Breast epithelium (tissue), 4 donors: ENCODE measurements at regions not wholly inside any gene's neighbourhood (a gene's known extent, or its start where the extent isn't known, plus 50 kb on each side); places are given as distances from the start of the nearest gene placed in this dataset.
"Not testable (repeated sequence)": the region's sequence is repeated elsewhere in the genome, so short reads cannot be mapped to it uniquely, and the experiment has no call there.

ENCODE experiments used
- DNase-seq, 2 donors: peaks; one replicate each; pipeline ENCODE4 v3.0.0-alpha.2; 2019; ENCODE audit warnings: low spot score in 2 of 2
- H3K27ac ChIP-seq, 2 donors: fragments of 200-600 bp; sonication (generic) in 1 of 2; one replicate each; pipeline ENCODE4 v1.5.1; 2016 to 2019; ENCODE audit warnings: mild to moderate bottlenecking in 1 of 2
- H3K27me3 ChIP-seq, 2 donors: fragments of 200-600 bp; sonication (generic) in 1 of 2; one replicate each; pipeline versions ENCODE4 v1.5.1 to v1.6.0; 2017 to 2019; ENCODE audit warnings: control low read depth in 1 of 2, mild to moderate bottlenecking in 1 of 2
- H3K36me3 ChIP-seq: fragments of 200-600 bp; one replicate; pipeline ENCODE4 v1.5.1; 2019
- H3K4me1 ChIP-seq, 2 donors: fragments of 200-600 bp; sonication (generic); one replicate each; pipeline ENCODE4 v1.5.1; 2016 to 2019; ENCODE audit warnings: control low read depth in 1 of 2
- H3K4me3 ChIP-seq, 3 donors: fragments of 200-600 bp; sonication (generic); 1 replicate in 2 of 3; 2 replicates in 1 of 3; pipeline ENCODE4 v1.5.1; 2016 to 2019; ENCODE audit warnings: mild to moderate bottlenecking in 3 of 3, moderate library complexity in 2 of 3
- H3K9me3 ChIP-seq, 2 donors: fragments of 200-600 bp; sonication (generic) in 1 of 2; one replicate each; pipeline ENCODE4 v1.5.1; 2016 to 2019; ENCODE audit warnings: control low read depth in 1 of 2
- POLR2A ChIP-seq: fragments of 450-650 bp; IDR thresholded peaks from one replicate; pipeline ENCODE4 v1.6.1; 2016; ENCODE audit warnings: antibody characterized with exemption, mild to moderate bottlenecking, moderate library complexity
- POLR2AphosphoS5 ChIP-seq, 3 donors: sonication (generic); formaldehyde crosslinking; IDR thresholded peaks; one replicate each; pipeline ENCODE4 v1.6.1; 2017; ENCODE audit warnings: antibody characterized with exemption in 3 of 3
- intact Hi-C: fragments of 100-400 bp; cut with DNase I; formaldehyde crosslinking; loops from one replicate; pipeline ENCODE4 v1.15.1; 2023; ENCODE audit warnings: low total_unique reads
- TF ChIP-seq, protein P1 (sequence below), 3 donors: fragments of 450-650 bp; IDR thresholded peaks; one replicate each; pipeline ENCODE4 v1.5.1; 2016 to 2017; ENCODE audit warnings: antibody characterized with exemption in 3 of 3, mild to moderate bottlenecking in 3 of 3, moderate library complexity in 3 of 3

DNA sequence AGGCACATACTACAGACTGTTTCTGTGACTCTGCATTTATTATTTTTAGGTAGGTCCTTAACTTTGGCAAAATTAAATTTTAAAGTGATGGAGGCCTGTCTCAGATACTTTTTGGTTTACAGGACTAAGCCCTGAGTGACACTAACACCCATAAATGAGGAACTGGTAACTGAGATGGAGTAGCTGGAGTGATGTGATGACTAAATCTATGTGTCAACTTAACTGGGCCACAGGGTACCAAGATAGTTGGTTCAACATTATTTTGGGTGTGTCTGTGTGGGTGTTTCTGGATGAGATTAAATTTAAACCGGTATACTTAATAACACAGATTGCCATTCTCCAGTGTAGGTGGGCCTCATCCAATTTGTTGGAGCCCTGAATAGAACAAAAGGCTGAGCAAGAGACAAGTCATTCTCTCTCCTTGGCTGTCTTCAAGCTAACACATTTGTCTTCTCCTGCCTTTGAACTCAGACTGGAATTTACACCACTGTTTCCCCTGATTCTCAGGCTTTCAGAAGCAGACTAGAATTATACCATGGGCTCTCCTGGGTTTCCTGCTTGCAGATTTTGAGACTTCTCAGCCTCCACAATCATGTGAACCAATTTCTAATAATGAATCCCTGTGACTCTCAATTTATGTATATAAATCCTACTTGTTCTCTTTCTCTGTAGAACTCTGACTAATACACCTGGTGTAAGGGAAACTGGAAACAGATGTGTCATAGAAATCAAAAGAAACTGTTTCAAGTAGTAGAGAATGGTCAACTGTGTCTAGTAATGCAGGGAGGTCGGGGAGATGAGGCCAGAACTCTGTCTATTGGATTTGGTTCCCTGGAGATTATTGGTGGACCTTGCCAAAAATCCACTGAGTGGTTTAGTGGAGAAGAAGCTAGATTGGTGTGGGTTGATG is 579.2 kb downstream of the EPM2A start:
- intact Hi-C loops = no loop called here
- TF ChIP-seq, protein P1, sequence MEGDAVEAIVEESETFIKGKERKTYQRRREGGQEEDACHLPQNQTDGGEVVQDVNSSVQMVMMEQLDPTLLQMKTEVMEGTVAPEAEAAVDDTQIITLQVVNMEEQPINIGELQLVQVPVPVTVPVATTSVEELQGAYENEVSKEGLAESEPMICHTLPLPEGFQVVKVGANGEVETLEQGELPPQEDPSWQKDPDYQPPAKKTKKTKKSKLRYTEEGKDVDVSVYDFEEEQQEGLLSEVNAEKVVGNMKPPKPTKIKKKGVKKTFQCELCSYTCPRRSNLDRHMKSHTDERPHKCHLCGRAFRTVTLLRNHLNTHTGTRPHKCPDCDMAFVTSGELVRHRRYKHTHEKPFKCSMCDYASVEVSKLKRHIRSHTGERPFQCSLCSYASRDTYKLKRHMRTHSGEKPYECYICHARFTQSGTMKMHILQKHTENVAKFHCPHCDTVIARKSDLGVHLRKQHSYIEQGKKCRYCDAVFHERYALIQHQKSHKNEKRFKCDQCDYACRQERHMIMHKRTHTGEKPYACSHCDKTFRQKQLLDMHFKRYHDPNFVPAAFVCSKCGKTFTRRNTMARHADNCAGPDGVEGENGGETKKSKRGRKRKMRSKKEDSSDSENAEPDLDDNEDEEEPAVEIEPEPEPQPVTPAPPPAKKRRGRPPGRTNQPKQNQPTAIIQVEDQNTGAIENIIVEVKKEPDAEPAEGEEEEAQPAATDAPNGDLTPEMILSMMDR (IDR thresholded peaks at IDR 0.05) = no peak
- no peak for TF ChIP-seq POLR2AphosphoS5 (IDR thresholded peaks at IDR 0.05)
- no peak for TF ChIP-seq POLR2A
- no peak overlapping the region for H3K4me3 ChIP-seq
- no peak for DNase-seq
- H3K27ac ChIP-seq = no peak overlapping the region
- H3K36me3 ChIP-seq = no peaks in the 10 kb centered on the region
- H3K9me3 ChIP-seq = peaks cover 0 to 15% of the 10 kb centered on the region in 2 donors
- no peaks in the 10 kb centered on the region for H3K27me3 ChIP-seq
- no peaks in the 10 kb centered on the region for H3K4me1 ChIP-seq

DNA sequence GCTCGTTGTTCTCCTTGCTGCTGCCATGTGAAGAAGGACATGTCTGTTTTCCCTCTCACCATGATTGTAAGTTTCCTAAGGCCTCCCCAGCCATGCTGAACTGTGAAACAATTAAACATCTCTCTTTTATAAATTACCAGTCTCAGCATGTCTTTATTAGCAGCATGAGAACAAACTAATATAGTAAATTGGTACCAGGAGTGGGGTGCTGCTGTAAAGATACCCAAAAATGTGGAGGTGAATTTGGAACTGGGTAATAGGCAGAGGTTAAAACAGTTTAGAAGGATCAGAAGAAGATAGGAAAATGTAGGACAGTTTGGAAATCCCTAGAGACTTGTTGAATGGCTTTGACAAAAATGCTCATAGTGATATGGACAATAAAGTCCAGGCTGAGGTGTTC is 576.7 kb downstream of the EPM2A start:
- intact Hi-C loops, H3K27me3 ChIP-seq, H3K27ac ChIP-seq, H3K4me3 ChIP-seq, DNase-seq, H3K36me3 ChIP-seq, H3K4me1 ChIP-seq: not testable (repeated sequence)
- peaks cover 0 to 15% of the 10 kb centered on the region in 2 donors for H3K9me3 ChIP-seq

DNA sequence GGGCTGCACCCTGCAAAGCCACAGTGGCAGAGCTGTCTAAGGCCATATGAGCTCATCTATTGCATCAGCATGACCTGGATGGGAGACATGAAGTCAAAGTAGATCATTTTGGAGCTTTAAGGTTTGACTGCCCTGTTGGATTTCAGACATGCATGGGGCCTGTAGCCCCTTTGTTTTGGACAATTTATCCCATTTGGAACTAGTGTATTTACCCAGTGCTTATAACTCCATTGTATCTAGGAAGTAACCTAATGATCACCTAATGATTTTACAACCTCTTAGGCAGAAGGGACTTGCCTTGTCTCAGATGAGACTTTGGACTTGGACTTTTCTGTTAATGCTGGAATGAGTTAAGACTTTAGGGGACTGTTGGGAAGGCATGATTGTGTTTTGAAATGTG is 575.4 kb downstream of the EPM2A start:
- peaks cover 0 to 15% of the 10 kb centered on the region in 2 donors for H3K9me3 ChIP-seq
- intact Hi-C loops = loop anchor here (10.0 kb wide), 1 partner anchor 1015 kb away; no protein-coding TSS in a partner anchor
- no peak overlapping the region for H3K4me3 ChIP-seq
- DNase-seq = no peak
- TF ChIP-seq POLR2A (no peak), POLR2AphosphoS5 (IDR thresholded peaks at IDR 0.05) (no peak)
- TF ChIP-seq, protein P1 (IDR thresholded peaks at IDR 0.05) = no peak
- H3K4me1 ChIP-seq = no peaks in the 10 kb centered on the region
- H3K36me3 ChIP-seq = no peaks in the 10 kb centered on the region
- no peaks in the 10 kb centered on the region for H3K27me3 ChIP-seq
- no peak overlapping the region for H3K27ac ChIP-seq

DNA sequence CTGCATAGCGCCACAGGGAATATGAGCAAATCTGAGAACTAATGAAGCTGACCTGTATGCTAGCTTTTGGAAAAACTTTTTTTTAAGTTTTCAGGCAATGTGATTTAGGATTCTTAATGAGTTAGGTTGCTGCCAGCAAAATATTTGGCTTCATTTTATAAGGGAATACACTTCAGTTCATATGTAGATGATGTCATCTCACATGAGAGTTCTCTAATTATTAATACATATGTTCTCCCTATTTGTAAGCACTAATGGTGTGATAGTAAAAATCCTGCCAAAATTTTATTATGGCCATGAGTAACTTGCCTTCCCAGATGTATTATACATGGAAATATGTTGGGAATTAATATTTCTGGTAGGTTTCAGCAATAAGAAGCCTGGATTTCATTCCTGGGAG is 573.8 kb downstream of the EPM2A start:
- TF ChIP-seq, protein P1 (IDR thresholded peaks at IDR 0.05) = no peak
- TF ChIP-seq POLR2A = no peak
- no peak for TF ChIP-seq POLR2AphosphoS5 (IDR thresholded peaks at IDR 0.05)
- H3K4me3 ChIP-seq = no peak overlapping the region
- no peaks in the 10 kb centered on the region for H3K36me3 ChIP-seq
- H3K4me1 ChIP-seq = no peaks in the 10 kb centered on the region
- H3K9me3 ChIP-seq = peaks cover 0 to 15% of the 10 kb centered on the region in 2 donors
- H3K27me3 ChIP-seq = no peaks in the 10 kb centered on the region
- no peak overlapping the region for H3K27ac ChIP-seq
- no peak for DNase-seq
- intact Hi-C loops = loop anchor here (10.0 kb wide), 1 partner anchor 1017 kb away; no protein-coding TSS in a partner anchor

DNA sequence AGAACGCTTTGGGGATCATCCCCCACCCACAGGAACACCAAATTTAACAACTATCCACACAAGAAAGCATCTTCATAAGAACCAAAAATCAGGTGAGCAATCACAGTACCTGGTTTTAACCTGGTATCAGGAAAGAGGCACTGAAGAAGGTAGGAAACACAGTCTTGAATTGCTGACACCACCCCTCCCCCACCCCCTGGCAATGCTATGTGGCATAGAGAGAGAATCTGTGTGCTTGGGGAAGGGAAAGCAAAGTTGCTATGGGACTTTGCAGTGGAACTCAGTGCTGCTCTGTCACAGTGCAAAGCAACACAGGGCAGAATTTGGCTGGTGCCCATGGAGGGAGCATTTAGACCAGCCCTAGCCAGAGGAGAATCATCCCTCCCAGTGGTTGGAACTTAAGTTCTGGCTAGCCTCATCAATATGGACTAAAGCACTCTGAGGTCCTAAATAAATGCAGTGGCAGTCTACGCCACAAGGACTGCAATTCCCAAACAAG is 565.5 kb downstream of the EPM2A start:
- no peak for TF ChIP-seq POLR2A
- TF ChIP-seq POLR2AphosphoS5 (IDR thresholded peaks at IDR 0.05) = no peak
- TF ChIP-seq, protein P1 (IDR thresholded peaks at IDR 0.05) = no peak
- H3K9me3 ChIP-seq = no peaks in the 10 kb centered on the region
- H3K4me3 ChIP-seq = no peak overlapping the region
- no peak for DNase-seq
- no peak overlapping the region for H3K27ac ChIP-seq
- no peaks in the 10 kb centered on the region for H3K27me3 ChIP-seq
- intact Hi-C loops = loop anchor here (10.0 kb wide), 1 partner anchor 1025 kb away; no protein-coding TSS in a partner anchor
- H3K4me1 ChIP-seq = no peaks in the 10 kb centered on the region
- H3K36me3 ChIP-seq = no peaks in the 10 kb centered on the region
